ENCODE measurements at regions not wholly inside any gene's neighbourhood (a gene's known extent, or its start where the extent isn't known, plus 50 kb on each side); places are given as distances from the start of the nearest gene placed in this dataset.

- no peak for TF ChIP-seq REST (IDR thresholded peaks at IDR 0.05; ENCODE audit: low read depth, low read length)
Observed at GRCh38 chr4:120144634-120145033, 78.0 kb upstream of the MAD2L1 start (continued).

GRCh38 chr4:120144041-120144440, 77.4 kb upstream of the MAD2L1 start:
- Histone ChIP-seq H3K4me3 (ENCODE audit: low read depth in 2 of 2, low read length in 1 of 2) (no peak overlapping the region), H3K9me3 (no peaks in the 10 kb centered on the region), H3K4me2 (no peak overlapping the region), H3K9me2 (no peaks in the 10 kb centered on the region), H4K20me1 (ENCODE audit: insufficient read depth) (no peaks in the 10 kb centered on the region), H3F3A (replicated peaks; ENCODE audit: insufficient read depth) (no peaks in the 10 kb centered on the region), H3K27me3 (ENCODE audit: insufficient read depth) (no peaks in the 10 kb centered on the region), H2AFZ (ENCODE audit: low read depth) (no peak overlapping the region), H3K4me1 (ENCODE audit: control insufficient read depth in 1 of 2, insufficient read depth in 2 of 2, low read depth in 1 of 2, low read length in 1 of 2) (no peaks in the 10 kb centered on the region), H3K79me2 (ENCODE audit: insufficient read depth) (no peaks in the 10 kb centered on the region), H3K9ac (no peak overlapping the region), H3K36me3 (replicated peaks in 1 of 2; ENCODE audit: control insufficient read depth in 1 of 2, insufficient read depth in 2 of 2, low read length in 1 of 2) (no peaks in the 10 kb centered on the region), H3K27ac (ENCODE audit: low read depth in 2 of 2, low read length in 1 of 2) (no peak overlapping the region)
- DNase-seq, result no peak
- WGBS (ENCODE audit: low lambda C conversion rate), result 63% methylated on average over 5 of the region's 5 CpGs
- CTCF ChIA-PET, result interaction anchor here (1.8 kb wide), 1 partner anchor 11 kb away, joined by 7 read pairs; no protein-coding TSS in a partner anchor
- TF ChIP-seq MEF2A (IDR thresholded peaks at IDR 0.05; ENCODE audit: borderline replicate concordance, low read depth), result no peak
- TF ChIP-seq GABPA (IDR thresholded peaks at IDR 0.05; ENCODE audit: low read depth), result no peak
- TF ChIP-seq FOXJ3 (CRISPR knock-in tag; IDR thresholded peaks at IDR 0.05), result no peak
- no peak for TF ChIP-seq IRF3 (IDR thresholded peaks at IDR 0.05; ENCODE audit: low read depth, low read length)
- TF ChIP-seq CHD2 (IDR thresholded peaks at IDR 0.05; ENCODE audit: low read length, partially characterized antibody), result no peak
- no peak for TF ChIP-seq EP300 (IDR thresholded peaks at IDR 0.05; ENCODE audit: borderline replicate concordance in 1 of 2, low read depth in 1 of 2, low read length in 1 of 2)
- no peak for TF ChIP-seq EZH2phosphoT487 (IDR thresholded peaks at IDR 0.05; ENCODE audit: borderline replicate concordance, low read depth)
- no peak for TF ChIP-seq TCF12 (IDR thresholded peaks at IDR 0.05)
- TF ChIP-seq RXRA (IDR thresholded peaks at IDR 0.05; ENCODE audit: borderline replicate concordance, low read depth), result no peak
- no peak for TF ChIP-seq JUND (IDR thresholded peaks at IDR 0.05)
- no peak for TF ChIP-seq GATA2 (CRISPR knock-in tag; IDR thresholded peaks at IDR 0.05)
- TF ChIP-seq SIN3A (IDR thresholded peaks at IDR 0.05; ENCODE audit: borderline replicate concordance, low read depth, low read length), result no peak
- TF ChIP-seq TAF1 (IDR thresholded peaks at IDR 0.05; ENCODE audit: borderline replicate concordance, low read depth, low read length), result no peak
- POLR2A ChIA-PET, result no interaction called here
